Kidney (tissue), 13 donors: ENCODE measurements at regions not wholly inside any gene's neighbourhood (a gene's known extent, or its start where the extent isn't known, plus 50 kb on each side); places are given as distances from the start of the nearest gene placed in this dataset.

ENCODE experiments used
- DNase-seq, 5 donors: peaks; one replicate each; pipeline ENCODE4 v3.0.0-alpha.2; 2013 to 2020
- FAIRE-seq: peaks from 2 replicates; lab custom pipeline; 2012; peaks lifted over from hg19 to GRCh38; lab: Jason Lieb, UNC
- H3K27ac ChIP-seq, 2 donors: one replicate each; pipeline ENCODE4 v1.7.0; 2013; ENCODE audit warnings: low read depth in 2 of 2, low read length in 2 of 2, inconsistent platforms in 1 of 2
- H3K27me3 ChIP-seq: one replicate; pipeline ENCODE4 v1.7.1; 2013; ENCODE audit warnings: low read length, inconsistent platforms; ENCODE audit not compliant: control insufficient read depth, insufficient read depth
- H3K36me3 ChIP-seq, 3 donors: one replicate each; pipeline versions ENCODE4 v1.7.0 to v1.7.1; 2013; ENCODE audit warnings: low read length in 3 of 3, control low read depth in 1 of 3, inconsistent platforms in 1 of 3; ENCODE audit not compliant: insufficient read depth in 3 of 3, control insufficient read depth in 2 of 3
- H3K4me1 ChIP-seq, 3 donors: one replicate each; pipeline versions ENCODE4 v1.7.0 to v1.7.1; 2013; ENCODE audit warnings: low read length in 3 of 3, inconsistent platforms in 1 of 3, low read depth in 1 of 3; ENCODE audit not compliant: control insufficient read depth in 2 of 3, insufficient read depth in 2 of 3
- H3K4me3 ChIP-seq, 3 donors: one replicate each; pipeline versions ENCODE4 v1.7.0 to v1.8.1; 2013; ENCODE audit warnings: low read length in 3 of 3, control low read depth in 1 of 3, inconsistent platforms in 1 of 3
- H3K9ac ChIP-seq, 3 donors: one replicate each; pipeline versions ENCODE4 v1.7.0 to v1.7.1; 2013; ENCODE audit warnings: low read length in 3 of 3, control low read depth in 1 of 3, inconsistent platforms in 1 of 3
- H3K9me3 ChIP-seq, 3 donors: one replicate each; pipeline versions ENCODE4 v1.7.0 to v1.7.1; 2013; ENCODE audit warnings: low read length in 3 of 3, control low read depth in 1 of 3, inconsistent platforms in 1 of 3; ENCODE audit not compliant: control insufficient read depth in 2 of 3, insufficient read depth in 1 of 3
- CTCF ChIP-seq: IDR thresholded peaks from 3 replicates; pipeline ENCODE4 v1.5.1; 2012; ENCODE audit warnings: mild to moderate bottlenecking, moderate library complexity, borderline replicate concordance; ENCODE audit not compliant: insufficient read depth; ENCODE audit errors: extremely low read depth
- intact Hi-C: fragments of 100-400 bp; cut with DNase I; formaldehyde crosslinking; loops from one replicate; pipeline ENCODE4 v1.11.1; 2022
- donor health status: control.
- donor health status: control.
- donor health status: control.
- donor health status: control.
- donor health status: control.
- donor health status: DM: yes; HTN: yes; CAD: no.
- donor health status: Normal renal cell carcinoma (clear cell type).

GRCh38 chr14:89603938-89604480, 187.0 kb upstream of the FOXN3 start:
- intact Hi-C loops = no loop called here

GRCh38 chr14:89600950-89601826, 184.2 kb upstream of the FOXN3 start:
- no peak overlapping the region for H3K4me3 ChIP-seq
- no peak for TF ChIP-seq CTCF
- intact Hi-C loops = no loop called here
- FAIRE-seq (no peak), DNase-seq (no peak)
- no peak overlapping the region for H3K27ac ChIP-seq
- no peak overlapping the region for H3K9ac ChIP-seq
- no peaks in the 10 kb centered on the region for H3K27me3 ChIP-seq
- H3K36me3 ChIP-seq = no peaks in the 10 kb centered on the region
- no peaks in the 10 kb centered on the region for H3K4me1 ChIP-seq
- peaks cover 0 to 14% (median 6%) of the 10 kb centered on the region in 3 donors for H3K9me3 ChIP-seq

More at GRCh38 chr14:89603938-89604480, 187.0 kb upstream of the FOXN3 start:
- TF ChIP-seq CTCF = no peak
- no peak overlapping the region for H3K9ac ChIP-seq
- FAIRE-seq (no peak), DNase-seq (no peak)
- H3K36me3 ChIP-seq = no peaks in the 10 kb centered on the region
- H3K9me3 ChIP-seq = peaks cover 0 to 3% (median 2%) of the 10 kb centered on the region in 3 donors
- H3K4me3 ChIP-seq = no peak overlapping the region
- no peak overlapping the region for H3K27ac ChIP-seq
- no peaks in the 10 kb centered on the region for H3K4me1 ChIP-seq
- no peaks in the 10 kb centered on the region for H3K27me3 ChIP-seq

GRCh38 chr14:89600029-89600428, 183.0 kb upstream of the FOXN3 start:
- intact Hi-C loops = no loop called here
- Histone ChIP-seq H3K9me3 (peaks cover 0 to 14% (median 6%) of the 10 kb centered on the region in 3 donors), H3K4me1 (no peaks in the 10 kb centered on the region), H3K36me3 (no peaks in the 10 kb centered on the region), H3K27me3 (no peaks in the 10 kb centered on the region), H3K4me3 (no peak overlapping the region), H3K9ac (no peak overlapping the region), H3K27ac (no peak overlapping the region)
- DNase-seq = no peak
- TF ChIP-seq CTCF = no peak
- FAIRE-seq = no peak
